Adrenal gland (tissue), 9 donors: ENCODE measurements at regions not wholly inside any gene's neighbourhood (a gene's known extent, or its start where the extent isn't known, plus 50 kb on each side); places are given as distances from the start of the nearest gene placed in this dataset.

Source experiments
- DNase-seq, 7 donors: peaks; one replicate each; pipeline ENCODE4 v3.0.0-alpha.2; 2019 to 2020
- H3K27ac ChIP-seq, 5 donors: fragments of 200-600 bp; sonication (generic) in 4 of 5; 1 replicate in 3 of 5; 2 replicates in 2 of 5; pipeline versions ENCODE4 v1.5.1 to v1.8.0; 2016 to 2020; ENCODE audit warnings: mild to moderate bottlenecking in 1 of 5
- H3K27me3 ChIP-seq: fragments of 200-600 bp; 2 replicates; pipeline ENCODE4 v1.8.0; 2021
- H3K36me3 ChIP-seq, 2 donors: fragments of 200-600 bp; replicated peaks in 1 of 2; 1 replicate in 1 of 2; 2 replicates in 1 of 2; pipeline versions ENCODE4 v1.5.1 to v1.8.0; 2018 to 2022
- H3K4me1 ChIP-seq, 2 donors: fragments of 200-600 bp; replicated peaks in 1 of 2; 1 replicate in 1 of 2; 2 replicates in 1 of 2; pipeline versions ENCODE4 v1.5.1 to v1.8.0; 2018 to 2021
- H3K4me3 ChIP-seq, 4 donors: fragments of 200-600 bp; sonication (generic) in 3 of 4; one replicate each; pipeline ENCODE4 v1.5.1; 2016 to 2018
- H3K9me3 ChIP-seq, 3 donors: fragments of 200-600 bp; sonication (generic) in 1 of 3; replicated peaks in 1 of 3; 1 replicate in 2 of 3; 2 replicates in 1 of 3; pipeline versions ENCODE4 v1.5.1 to v1.8.0; 2016 to 2021
- CTCF ChIP-seq, 6 experiments: fragments of 450-650 bp in 4 of 6; fragments of 200-600 bp in 2 of 6; sonication (generic) in 1 of 6; IDR thresholded peaks; 1 replicate in 5 of 6; 2 replicates in 1 of 6; pipeline versions ENCODE4 v1.5.1 to v1.8.0; 2016 to 2021; ENCODE audit warnings: antibody characterized with exemption in 6 of 6, mild to moderate bottlenecking in 2 of 6, moderate library complexity in 1 of 6
- POLR2A ChIP-seq, 2 donors: fragments of 450-650 bp; IDR thresholded peaks; one replicate each; pipeline ENCODE4 v1.6.1; 2017; ENCODE audit warnings: antibody characterized with exemption in 2 of 2, mild to moderate bottlenecking in 2 of 2, moderate library complexity in 1 of 2
- WGBS, 4 donors: extraction: QIAGEN DNeasy Blood & Tissue Kit in 2 of 4; methylation state at CpG; one replicate each; pipeline versions ENCODE4 v1.1.5 to v1.1.7; 2013 to 2017; 5-methylcytosine and 5-hydroxymethylcytosine counted together
- intact Hi-C, 2 donors: fragments of 100-400 bp; cut with DNase I; formaldehyde crosslinking; loops; one replicate each; pipeline versions ENCODE4 v1.14.1 to v1.15.0; 2022 to 2023
- donor health status: healthy with polysubstance abuse.
- donor health status: Bipolar disorder and iron deficiency.
- donor health status: DM: yes; HTN: yes; CAD: no.
- donor health status: DM: no; HTN: no; CAD: no.
- donor health status: DM: no; HTN: no; CAD: no.

DNA sequence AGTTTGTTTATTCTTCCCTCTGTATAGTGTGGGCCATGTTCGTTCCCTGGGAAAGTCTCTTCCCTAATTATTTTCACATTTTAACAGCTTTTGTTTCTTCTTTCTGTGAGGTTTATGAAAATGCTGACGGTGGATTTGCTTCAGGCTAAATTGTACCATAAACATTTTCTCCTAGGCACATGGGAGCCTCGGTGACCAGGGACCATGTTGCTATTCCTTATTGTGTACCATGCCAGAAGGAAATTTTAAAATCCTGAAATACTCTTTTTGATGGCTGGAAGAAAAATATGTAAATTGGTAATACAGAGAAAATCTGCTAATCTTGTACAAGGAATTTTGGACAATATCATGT is 230.1 kb upstream of the JUN start:
- H3K4me1 ChIP-seq: peaks cover 0 to 26% of the 10 kb centered on the region in 2 donors
- peak overlapping the region in 4 of 5 donors; percentile 39 to 86 (median 83) for H3K27ac ChIP-seq
- DNase-seq: no peak
- TF ChIP-seq CTCF (IDR thresholded peaks at IDR 0.05) (no peak), POLR2A (IDR thresholded peaks at IDR 0.05) (no peak)
- no peaks in the 10 kb centered on the region for H3K9me3 ChIP-seq
- 35 to 52% (median 45%) methylated on average over 3 of the region's 3 CpGs for WGBS, 4 donors
- H3K36me3 ChIP-seq: no peaks in the 10 kb centered on the region
- peak overlapping the region in 2 of 4 donors; percentile 0 to 31 for H3K4me3 ChIP-seq
- no peaks in the 10 kb centered on the region for H3K27me3 ChIP-seq
- intact Hi-C loops: no loop called here

DNA sequence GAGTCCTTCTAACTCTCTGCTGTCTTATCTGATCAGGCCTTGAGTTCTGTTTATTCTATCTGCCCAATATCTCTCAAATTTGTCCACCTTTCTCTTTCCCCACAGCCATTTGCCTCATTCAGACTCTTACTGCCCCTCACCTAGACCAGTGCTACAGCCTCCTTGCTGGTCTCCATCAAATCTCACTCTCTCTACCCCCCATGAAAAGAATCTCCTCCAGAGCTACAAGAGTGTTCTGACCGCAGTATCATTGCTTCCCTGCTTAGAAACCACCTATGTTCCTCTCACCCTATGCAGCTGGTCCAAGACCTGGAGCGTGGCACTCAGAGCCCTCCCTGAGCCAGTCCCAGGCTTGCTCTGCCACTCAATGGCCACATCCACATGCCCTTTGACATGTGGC is 231.0 kb upstream of the JUN start:
- H3K9me3 ChIP-seq: no peaks in the 10 kb centered on the region

DNA sequence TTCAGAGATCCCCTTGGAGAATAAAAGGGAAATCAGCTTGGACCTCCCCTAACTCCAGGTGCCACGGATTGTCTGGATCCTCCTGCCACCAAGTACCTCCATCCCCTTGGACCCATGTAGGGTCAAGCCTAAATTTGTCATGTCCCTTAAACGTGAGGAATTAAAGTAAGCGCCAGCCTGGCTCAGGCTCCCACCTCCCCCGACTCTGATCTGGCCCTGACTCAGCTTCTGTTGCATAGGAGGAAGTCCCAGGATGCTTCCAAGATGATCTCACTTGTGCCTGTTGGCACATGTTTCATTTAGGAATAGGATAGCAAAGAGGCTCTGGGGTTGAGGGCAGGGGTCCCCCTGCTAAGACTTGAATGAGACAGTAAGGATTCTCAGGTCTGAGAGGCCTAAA is 231.9 kb upstream of the JUN start:
- Histone ChIP-seq H3K4me3 (no peak overlapping the region), H3K4me1 (peaks cover 5 to 44% of the 10 kb centered on the region in 2 donors), H3K27me3 (no peaks in the 10 kb centered on the region), H3K27ac (no peak overlapping the region), H3K9me3 (no peaks in the 10 kb centered on the region), H3K36me3 (no peaks in the 10 kb centered on the region)
- 18 to 72% (median 60%) methylated on average over 3 to 4 of the region's 4 CpGs for WGBS, 4 donors
- no peak for DNase-seq
- no peak for TF ChIP-seq POLR2A (IDR thresholded peaks at IDR 0.05)
- intact Hi-C loops: no loop called here

More for the DNA sequence above, 231.0 kb upstream of the JUN start:
- H3K4me1 ChIP-seq: peaks cover 0 to 36% of the 10 kb centered on the region in 2 donors
- no peaks in the 10 kb centered on the region for H3K36me3 ChIP-seq
- intact Hi-C loops: no loop called here
- no peak overlapping the region for H3K27ac ChIP-seq
- TF ChIP-seq POLR2A (IDR thresholded peaks at IDR 0.05): no peak
- no peak for TF ChIP-seq CTCF (IDR thresholded peaks at IDR 0.05)
- no peak for DNase-seq
- 99 to 100% (median 100%) methylated on average over 2 of the region's 2 CpGs for WGBS, 4 donors
- no peaks in the 10 kb centered on the region for H3K27me3 ChIP-seq
- H3K4me3 ChIP-seq: no peak overlapping the region

DNA sequence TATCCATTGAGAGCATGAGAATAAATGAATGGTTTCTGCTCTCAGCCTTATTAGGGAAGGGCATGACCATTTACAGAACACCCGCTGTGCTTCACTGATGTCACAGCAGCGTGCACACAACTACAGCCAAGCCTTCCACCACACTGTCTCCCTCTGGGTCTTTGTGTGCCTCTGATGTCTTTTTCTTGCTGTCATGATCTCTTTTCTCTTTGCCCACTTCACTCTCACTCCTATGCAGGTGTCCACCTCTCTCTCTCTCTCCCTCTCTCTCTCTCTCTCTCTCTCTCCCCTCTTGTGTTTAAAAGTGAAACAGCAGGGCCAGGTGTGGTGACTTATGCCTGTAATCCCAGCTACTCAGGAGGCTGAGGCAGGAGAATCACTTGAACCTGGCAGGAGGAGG is 232.5 kb upstream of the JUN start:
- peaks cover 12 to 48% of the 10 kb centered on the region in 2 donors for H3K4me1 ChIP-seq
- DNase-seq: peak in 1 of 7 donors; percentile 10
- H3K4me3 ChIP-seq: no peak overlapping the region
- WGBS, 4 donors: 95 to 100% (median 97%) methylated on average over 2 of the region's 2 CpGs
- H3K27me3 ChIP-seq: no peaks in the 10 kb centered on the region
- intact Hi-C loops: no loop called here
- H3K36me3 ChIP-seq: no peaks in the 10 kb centered on the region
- no peak for TF ChIP-seq POLR2A (IDR thresholded peaks at IDR 0.05)
- TF ChIP-seq CTCF (IDR thresholded peaks at IDR 0.05): no peak
- no peak overlapping the region for H3K27ac ChIP-seq
- H3K9me3 ChIP-seq: no peaks in the 10 kb centered on the region

DNA sequence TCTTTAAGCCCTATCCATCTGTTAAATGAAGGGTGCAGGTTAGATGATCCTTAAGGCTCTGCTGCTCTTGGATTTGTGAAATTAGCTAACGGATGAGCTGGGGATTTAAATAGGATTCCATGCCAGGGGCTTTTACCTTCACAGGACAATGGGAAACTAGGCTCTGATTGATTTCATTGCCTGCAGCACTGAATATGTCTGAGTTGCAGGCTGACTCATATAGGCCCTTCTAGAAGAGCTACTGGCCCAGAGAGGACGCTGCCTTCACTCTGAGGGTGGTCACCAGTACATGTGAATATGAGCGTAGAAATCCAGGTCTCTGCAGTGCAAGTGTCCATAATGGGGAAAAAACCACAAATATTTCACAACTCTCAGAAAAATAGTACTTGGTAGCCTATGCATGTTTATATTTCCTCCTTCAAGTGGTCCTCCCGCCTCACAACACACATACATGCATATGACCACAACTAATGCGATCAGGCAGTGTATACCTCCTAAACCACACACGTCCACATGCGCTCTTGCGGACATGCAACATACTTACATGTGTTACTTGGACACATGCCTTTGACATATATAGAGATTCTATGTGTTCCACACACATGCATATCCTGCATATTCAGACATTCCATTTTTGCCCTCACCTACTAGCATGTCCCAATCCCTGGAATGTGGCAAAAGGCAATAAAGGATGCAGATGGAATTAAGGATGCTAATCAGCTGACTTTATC is 233.8 kb upstream of the JUN start:
- peak in 1 of 7 donors; percentile 35 for DNase-seq
- Histone ChIP-seq H3K4me3 (no peak overlapping the region), H3K27ac (no peak overlapping the region), H3K9me3 (no peaks in the 10 kb centered on the region), H3K4me1 (peaks cover 12 to 45% of the 10 kb centered on the region in 2 donors), H3K27me3 (no peaks in the 10 kb centered on the region), H3K36me3 (no peaks in the 10 kb centered on the region)
- intact Hi-C loops: no loop called here
- WGBS, 4 donors: 79 to 92% (median 90%) methylated on average over 8 of the region's 8 CpGs
- TF ChIP-seq POLR2A (IDR thresholded peaks at IDR 0.05): no peak
- no peak for TF ChIP-seq CTCF (IDR thresholded peaks at IDR 0.05)
